ENCODE measurements at regions not wholly inside any gene's neighbourhood (a gene's known extent, or its start where the extent isn't known, plus 50 kb on each side); places are given as distances from the start of the nearest gene placed in this dataset.

GRCh38 chr21:26281506-26281905 lies 110.9 kb upstream of the APP start:
- TF ChIP-seq XRCC3 (IDR thresholded peaks at IDR 0.05): no peak
- no peak for TF ChIP-seq TRIM24 (IDR thresholded peaks at IDR 0.05)
- TF ChIP-seq RAD21 (CRISPR knock-in tag; conservative IDR thresholded peaks at IDR 0.05 in 1 of 2, IDR thresholded peaks at IDR 0.05 in 1 of 2): no peak
- TF ChIP-seq TCF7L2 (IDR thresholded peaks at IDR 0.05; ENCODE audit: low read depth, low read length): no peak
- no peak for TF ChIP-seq NFIC (IDR thresholded peaks at IDR 0.05)
- no peak for TF ChIP-seq RFX5 (IDR thresholded peaks at IDR 0.05; ENCODE audit: low read depth, low read length)
- TF ChIP-seq NR2C2 (CRISPR knock-in tag; IDR thresholded peaks at IDR 0.05): no peak
- no peak for TF ChIP-seq NR2C2 (tag; IDR thresholded peaks at IDR 0.05)
- TF ChIP-seq, protein P1, sequence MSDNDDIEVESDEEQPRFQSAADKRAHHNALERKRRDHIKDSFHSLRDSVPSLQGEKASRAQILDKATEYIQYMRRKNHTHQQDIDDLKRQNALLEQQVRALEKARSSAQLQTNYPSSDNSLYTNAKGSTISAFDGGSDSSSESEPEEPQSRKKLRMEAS (CRISPR knock-in tag; IDR thresholded peaks at IDR 0.05): no peak
